Activated B cell treated with CpG ODN at 0.5 μM for 24 hours (primary cell): ENCODE measurements at regions not wholly inside any gene's neighbourhood (a gene's known extent, or its start where the extent isn't known, plus 50 kb on each side); places are given as distances from the start of the nearest gene placed in this dataset.

ENCODE experiments used
- ATAC-seq: fragments of 200-7000 bp; cut with Tn5 transposase; one replicate; pipeline ENCODE4 v1.10.0; 2021; ENCODE audit warnings: low read depth, mild to moderate bottlenecking, moderate library complexity
- CTCF ChIA-PET: fragments of 350-600 bp; sonication (Branson Sonifier 250); formaldehyde crosslinking; loops from one replicate; lab custom pipeline; 2021; ENCODE audit warnings: antibody characterized with exemption; lab: Charles Lee
- POLR2A ChIA-PET: fragments of 350-600 bp; sonication (Branson Sonifier 250); formaldehyde crosslinking; loops from one replicate; lab custom pipeline; 2021; ENCODE audit warnings: antibody characterized with exemption; lab: Charles Lee
- DNase-seq: peaks from one replicate; pipeline ENCODE4 v3.0.0; 2022
- H3K27ac Mint-ChIP-seq: one replicate; pipeline ENCODE4 v1.8.0; 2020; ENCODE audit warnings: mixed read lengths
- H3K27me3 Mint-ChIP-seq: one replicate; pipeline ENCODE4 v1.8.0; 2021; ENCODE audit warnings: mixed read lengths
- H3K36me3 Mint-ChIP-seq: one replicate; pipeline ENCODE4 v1.8.0; 2021; ENCODE audit warnings: low read depth, mixed read lengths
- H3K4me1 Mint-ChIP-seq: one replicate; pipeline ENCODE4 v1.8.0; 2021; ENCODE audit warnings: mixed read lengths
- H3K4me3 Mint-ChIP-seq: one replicate; pipeline ENCODE4 v1.8.0; 2020; ENCODE audit warnings: mild to moderate bottlenecking, mixed read lengths
- H3K9me3 Mint-ChIP-seq: one replicate; pipeline ENCODE4 v1.8.0; 2020; ENCODE audit warnings: mixed read lengths
- intact Hi-C: fragments of 100-400 bp; cut with micrococcal nuclease; formaldehyde crosslinking; loops from one replicate; pipeline ENCODE4 v1.15.1; 2024
- TF ChIP-seq, protein P1 (sequence below): fragments of 200-600 bp; IDR thresholded peaks from one replicate; pipeline ENCODE4 v1.8.0; 2022; ENCODE audit warnings: antibody characterized with exemption, mild to moderate bottlenecking

DNA sequence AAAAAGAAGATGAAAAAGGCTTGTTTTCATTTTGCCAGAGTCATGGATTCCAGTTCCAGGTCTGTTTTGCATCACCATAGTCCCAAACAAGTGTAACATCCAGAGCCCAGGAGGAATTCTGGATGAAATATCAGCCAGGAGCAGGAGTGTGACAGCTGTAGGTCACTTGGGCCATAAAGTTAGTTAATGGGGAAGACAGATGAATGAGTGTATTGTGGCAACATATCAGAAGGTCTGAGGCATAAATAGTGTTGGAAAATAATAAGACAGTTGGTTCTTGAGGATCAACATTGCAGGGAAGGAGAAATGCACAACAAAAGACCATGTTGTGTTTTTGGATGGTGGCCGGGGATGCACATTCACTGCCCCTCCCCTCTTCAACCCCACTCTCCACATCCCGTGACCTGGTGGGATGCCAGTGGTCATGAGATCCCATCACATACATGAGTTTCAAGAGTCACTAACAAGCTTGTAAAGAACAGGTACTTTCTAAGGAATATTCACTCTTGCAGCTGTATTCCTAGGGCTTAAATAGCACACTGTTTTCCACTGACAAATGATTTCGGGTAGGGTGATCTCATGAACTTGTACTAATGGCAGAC lies 83.1 kb upstream of the IGFBP7 start:
- peaks cover 13% of the 10 kb centered on the region for H3K27me3 Mint-ChIP-seq
- H3K4me3 Mint-ChIP-seq: no peak overlapping the region
- H3K27ac Mint-ChIP-seq: no peak overlapping the region
- TF ChIP-seq, protein P1, sequence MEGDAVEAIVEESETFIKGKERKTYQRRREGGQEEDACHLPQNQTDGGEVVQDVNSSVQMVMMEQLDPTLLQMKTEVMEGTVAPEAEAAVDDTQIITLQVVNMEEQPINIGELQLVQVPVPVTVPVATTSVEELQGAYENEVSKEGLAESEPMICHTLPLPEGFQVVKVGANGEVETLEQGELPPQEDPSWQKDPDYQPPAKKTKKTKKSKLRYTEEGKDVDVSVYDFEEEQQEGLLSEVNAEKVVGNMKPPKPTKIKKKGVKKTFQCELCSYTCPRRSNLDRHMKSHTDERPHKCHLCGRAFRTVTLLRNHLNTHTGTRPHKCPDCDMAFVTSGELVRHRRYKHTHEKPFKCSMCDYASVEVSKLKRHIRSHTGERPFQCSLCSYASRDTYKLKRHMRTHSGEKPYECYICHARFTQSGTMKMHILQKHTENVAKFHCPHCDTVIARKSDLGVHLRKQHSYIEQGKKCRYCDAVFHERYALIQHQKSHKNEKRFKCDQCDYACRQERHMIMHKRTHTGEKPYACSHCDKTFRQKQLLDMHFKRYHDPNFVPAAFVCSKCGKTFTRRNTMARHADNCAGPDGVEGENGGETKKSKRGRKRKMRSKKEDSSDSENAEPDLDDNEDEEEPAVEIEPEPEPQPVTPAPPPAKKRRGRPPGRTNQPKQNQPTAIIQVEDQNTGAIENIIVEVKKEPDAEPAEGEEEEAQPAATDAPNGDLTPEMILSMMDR: no peak
- ATAC-seq (no peak), DNase-seq (no peak)
- CTCF ChIA-PET: no interaction called here
- POLR2A ChIA-PET: no interaction called here
- H3K36me3 Mint-ChIP-seq: no peaks in the 10 kb centered on the region
- H3K9me3 Mint-ChIP-seq: no peaks in the 10 kb centered on the region
- intact Hi-C loops: no loop called here
- H3K4me1 Mint-ChIP-seq: no peaks in the 10 kb centered on the region

DNA sequence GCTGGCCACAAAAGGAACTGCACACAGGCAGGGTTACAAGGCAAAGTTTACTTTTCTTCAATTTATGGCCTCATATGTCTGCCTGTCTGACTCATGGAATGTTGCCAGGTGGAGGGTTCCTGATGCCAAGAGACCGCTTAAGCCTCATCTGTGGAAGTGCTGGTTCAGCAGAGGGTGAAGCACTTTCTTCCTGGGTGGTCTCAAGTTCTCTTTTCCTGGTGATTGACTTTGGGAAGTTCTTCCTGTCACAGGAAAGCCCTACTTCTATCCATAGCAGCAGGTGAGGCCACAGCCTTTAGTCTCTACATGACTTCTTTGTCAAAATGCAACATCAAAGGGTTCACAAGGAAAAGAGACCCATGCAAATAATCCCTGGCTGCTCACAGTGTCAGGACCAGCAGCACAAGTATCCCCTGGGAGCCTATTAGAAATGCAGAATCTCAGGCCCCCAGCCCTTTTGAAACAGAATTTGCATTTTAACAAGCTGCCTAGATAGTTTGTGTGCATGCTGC lies 81.4 kb upstream of the IGFBP7 start:
- no peaks in the 10 kb centered on the region for H3K9me3 Mint-ChIP-seq
- POLR2A ChIA-PET: no interaction called here
- H3K4me3 Mint-ChIP-seq: no peak overlapping the region
- H3K36me3 Mint-ChIP-seq: no peaks in the 10 kb centered on the region
- intact Hi-C loops: no loop called here
- no peaks in the 10 kb centered on the region for H3K4me1 Mint-ChIP-seq
- TF ChIP-seq, protein P1: no peak
- no peak for DNase-seq
- H3K27ac Mint-ChIP-seq: no peak overlapping the region
- no peak for ATAC-seq
- H3K27me3 Mint-ChIP-seq: peaks cover 6% of the 10 kb centered on the region
- CTCF ChIA-PET: interaction anchor here (0.8 to 1.3 kb wide), 2 partner anchors 10 to 24 kb away, joined by 3 read pairs; no protein-coding TSS in a partner anchor

DNA sequence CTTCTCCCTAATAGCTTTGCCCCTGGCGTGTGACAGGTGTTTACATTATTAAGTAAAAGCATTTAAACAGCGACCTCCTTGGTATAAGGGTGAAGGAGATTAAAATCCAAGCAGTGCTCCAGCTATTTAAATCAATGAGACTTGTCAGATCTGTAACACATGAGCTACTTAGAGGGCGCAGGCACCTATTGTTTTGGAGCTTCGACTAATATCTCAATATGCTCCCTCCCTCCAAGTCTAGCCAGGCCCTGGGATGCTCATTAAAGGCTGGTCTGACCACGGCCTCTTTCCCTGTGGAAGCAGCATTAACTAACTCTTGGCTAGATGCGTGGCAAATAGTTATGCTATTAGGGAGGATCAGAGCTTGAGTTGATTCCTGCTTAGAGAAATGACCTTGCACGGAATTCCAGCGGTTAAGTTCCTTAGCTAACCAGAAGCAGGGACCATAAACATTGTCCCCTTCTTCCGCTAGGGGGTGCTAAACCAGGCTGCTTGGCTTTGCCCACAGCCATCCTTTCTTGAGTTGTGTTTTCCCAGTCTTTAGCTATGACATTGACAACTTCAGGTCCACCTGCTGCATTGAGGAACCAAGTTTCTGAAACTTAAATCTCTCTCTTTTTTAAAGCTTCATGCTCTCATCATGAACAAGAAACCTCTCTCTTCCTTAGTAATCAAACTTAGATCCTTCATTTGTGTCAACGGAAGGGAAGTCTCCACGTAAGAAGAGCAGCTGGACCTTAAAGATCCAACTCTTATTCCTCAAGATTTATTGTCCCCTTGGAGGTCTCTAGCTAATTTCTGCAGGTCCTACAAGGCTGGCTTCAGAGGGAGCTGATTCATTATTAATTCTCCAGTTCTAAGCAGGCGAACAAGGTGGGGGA lies 80.7 kb upstream of the IGFBP7 start:
- intact Hi-C loops: no loop called here
- H3K4me3 Mint-ChIP-seq: no peak overlapping the region
- POLR2A ChIA-PET: no interaction called here
- no peaks in the 10 kb centered on the region for H3K36me3 Mint-ChIP-seq
- no peaks in the 10 kb centered on the region for H3K4me1 Mint-ChIP-seq
- no peak for ATAC-seq
- H3K27ac Mint-ChIP-seq: no peak overlapping the region
- TF ChIP-seq, protein P1: no peak
- CTCF ChIA-PET: interaction anchor here (0.8 to 1.3 kb wide), 2 partner anchors 10 to 24 kb away, joined by 3 read pairs; no protein-coding TSS in a partner anchor
- H3K27me3 Mint-ChIP-seq: peaks cover 5% of the 10 kb centered on the region
- H3K9me3 Mint-ChIP-seq: no peaks in the 10 kb centered on the region
- DNase-seq: no peak

DNA sequence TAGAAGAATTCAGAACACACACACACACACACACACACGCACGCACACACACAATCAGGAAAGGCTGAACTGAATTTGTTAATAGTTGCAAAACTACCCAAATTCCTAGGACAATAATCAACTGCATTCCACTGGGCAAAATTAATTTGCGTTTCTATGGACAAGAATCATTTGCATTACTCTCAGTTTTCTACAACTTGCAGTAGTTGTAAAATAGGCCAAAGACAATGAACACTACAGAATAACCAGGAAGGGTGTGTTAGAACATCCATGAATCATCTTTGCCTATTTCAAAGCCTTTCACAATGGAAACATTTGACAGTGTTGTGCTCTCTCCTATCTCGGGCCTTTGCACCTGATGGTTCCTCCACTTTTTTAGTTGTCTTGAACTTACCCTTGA lies 77.1 kb upstream of the IGFBP7 start:
- Mint-ChIP-seq H3K4me1 (no peaks in the 10 kb centered on the region), H3K36me3 (no peaks in the 10 kb centered on the region), H3K27ac (no peak overlapping the region), H3K27me3 (no peaks in the 10 kb centered on the region), H3K4me3 (no peak overlapping the region), H3K9me3 (no peaks in the 10 kb centered on the region)
- intact Hi-C loops: no loop called here
- POLR2A ChIA-PET: no interaction called here
- TF ChIP-seq, protein P1: no peak
- ATAC-seq: no peak
- no peak for DNase-seq
- CTCF ChIA-PET: interaction anchor here (1.5 kb wide), 1 partner anchor 24 kb away, joined by 3 read pairs; no protein-coding TSS in a partner anchor
